ENCODE measurements at regions not wholly inside any gene's neighbourhood (a gene's known extent, or its start where the extent isn't known, plus 50 kb on each side); places are given as distances from the start of the nearest gene placed in this dataset.

GRCh38 chr2:120604767-120605166 lies 130.9 kb upstream of the GLI2 start:
- Histone ChIP-seq H3K4me2 (ENCODE audit: low read depth, low read length) (no peak overlapping the region), H3K27me3 (ENCODE audit: control insufficient read depth in 1 of 2, insufficient read depth in 2 of 2, low read length in 2 of 2) (peaks cover 7 to 85% of the 10 kb centered on the region in 2 experiments; a peak in 4 of 5 replicates), H2AFZ (ENCODE audit: low read length) (no peak overlapping the region), H3K36me3 (replicated peaks in 1 of 2; ENCODE audit: control insufficient read depth in 1 of 2, insufficient read depth in 2 of 2, low read length in 2 of 2) (no peaks in the 10 kb centered on the region), H3K4me3 (replicated peaks in 1 of 3; ENCODE audit: insufficient read depth in 1 of 3, low read depth in 2 of 3, low read length in 3 of 3) (no peak overlapping the region), H3K9ac (ENCODE audit: insufficient read depth, low read depth, low read length) (no peak overlapping the region), H3K79me2 (ENCODE audit: insufficient read depth, low read length) (no peaks in the 10 kb centered on the region), H3K9me3 (ENCODE audit: low read length) (no peaks in the 10 kb centered on the region), H3K27ac (ENCODE audit: extremely low read length, insufficient read depth, low read length) (no peak overlapping the region), H4K20me1 (ENCODE audit: insufficient read depth, low read length) (no peaks in the 10 kb centered on the region), H3K4me1 (ENCODE audit: insufficient read depth, low read length) (no peaks in the 10 kb centered on the region)
- intact Hi-C loops (cut with micrococcal nuclease; ENCODE audit: unreplicated experiment) (no loop called here), in situ Hi-C loops (cut with HindIII; ENCODE audit: extremely low pct_ligation_motif_present, low pct_unique_long_range_greater_than_20kb) (no loop called here)
- BruUV-seq (replicated peaks) = no TSS peak
- DNase-seq (ENCODE audit: low spot score) (no peak), ATAC-seq (no peak), FAIRE-seq (no peak)
- POLR2A ChIA-PET = no interaction called here
- CTCF ChIA-PET (ENCODE audit: low intra/inter-chr PET ratio, low total read pairs) = no interaction called here
- TF ChIP-seq KAT7 (CRISPR knock-in tag; IDR thresholded peaks at IDR 0.05; ENCODE audit: borderline replicate concordance) = no peak
- TF ChIP-seq TBP (CRISPR knock-in tag; IDR thresholded peaks at IDR 0.05) = no peak
- no peak for TF ChIP-seq AGO2 (optimal IDR thresholded peaks at IDR 0.05; ENCODE audit: low read depth, low read length)
- TF ChIP-seq ZNF276 (CRISPR knock-in tag; IDR thresholded peaks at IDR 0.05; ENCODE audit: low read depth) = no peak
- TF ChIP-seq TRIM24 (CRISPR knock-in tag; IDR thresholded peaks at IDR 0.05) = no peak
- TF ChIP-seq ZNF7 (CRISPR knock-in tag; IDR thresholded peaks at IDR 0.05) = no peak
- TF ChIP-seq DR1 (CRISPR knock-in tag; IDR thresholded peaks at IDR 0.05) = no peak
- no peak for TF ChIP-seq ZNF451 (CRISPR knock-in tag; IDR thresholded peaks at IDR 0.05)
- TF ChIP-seq TCF12 (IDR thresholded peaks at IDR 0.05) = no peak
- TF ChIP-seq TCF12 (CRISPR knock-in tag; IDR thresholded peaks at IDR 0.05) = no peak
- TF ChIP-seq PLRG1 (conservative IDR thresholded peaks at IDR 0.05) = no peak
- no peak for TF ChIP-seq LRRFIP1 (CRISPR knock-in tag; conservative IDR thresholded peaks at IDR 0.05)
- TF ChIP-seq ZNF367 (CRISPR knock-in tag; IDR thresholded peaks at IDR 0.05; ENCODE audit: borderline replicate concordance) = no peak
- TF ChIP-seq ZBTB1 (CRISPR knock-in tag; IDR thresholded peaks at IDR 0.05; ENCODE audit: borderline replicate concordance) = no peak
- no peak for TF ChIP-seq SNAPC5 (CRISPR knock-in tag; IDR thresholded peaks at IDR 0.05; ENCODE audit: borderline replicate concordance)
- no peak for TF ChIP-seq ZNF740 (CRISPR knock-in tag; IDR thresholded peaks at IDR 0.05)
- no peak for TF ChIP-seq DBP (CRISPR knock-in tag; IDR thresholded peaks at IDR 0.05; ENCODE audit: not compliant biosample characterization)
- TF ChIP-seq CENPX (CRISPR knock-in tag; IDR thresholded peaks at IDR 0.05) = no peak
- 48% methylated on average over 6 of the region's 6 CpGs for WGBS (ENCODE audit: low lambda C conversion rate)
